H1 (cell line): ENCODE measurements at regions not wholly inside any gene's neighbourhood (a gene's known extent, or its start where the extent isn't known, plus 50 kb on each side); places are given as distances from the start of the nearest gene placed in this dataset.

ENCODE experiments used
- CTCF ChIA-PET: fragments of 300-600 bp; sonication (Branson Sonifier 250); formaldehyde crosslinking; loops from one replicate; lab custom pipeline; 2021; ENCODE audit not compliant: partially characterized antibody; lab: Charles Lee
- POLR2A ChIA-PET: fragments of 300-600 bp; sonication (Branson Sonifier 250); formaldehyde crosslinking; loops from one replicate; lab custom pipeline; 2021; ENCODE audit warnings: inconsistent platforms; ENCODE audit not compliant: partially characterized antibody; lab: Charles Lee
- DNase-seq, 2 experiments: peaks; one replicate each; pipeline versions ENCODE4 v3.0.0 to v3.0.0-alpha.2; 2010 to 2022; ENCODE audit warnings: low spot score in 2 of 2, low read depth in 1 of 2, mixed read lengths in 1 of 2
- FAIRE-seq: peaks from 2 replicates; lab custom pipeline; 2011; peaks lifted over from hg19 to GRCh38; lab: Jason Lieb, UNC
- H2AFZ ChIP-seq: 2 replicates; pipeline ENCODE4 v1.8.1; 2012; ENCODE audit warnings: low read length, inconsistent platforms
- H2AK5ac ChIP-seq: 2 replicates; pipeline ENCODE4 v1.6.1; 2013; ENCODE audit warnings: low read depth, low read length
- H2BK120ac ChIP-seq: replicated peaks from 2 replicates; pipeline ENCODE3; 2013; ENCODE audit warnings: low read depth, low read length, inconsistent platforms
- H2BK12ac ChIP-seq: 2 replicates; pipeline ENCODE4 v1.6.1; 2013; ENCODE audit warnings: low read depth, low read length
- H2BK15ac ChIP-seq: 2 replicates; pipeline ENCODE4 v1.6.1; 2013; ENCODE audit warnings: low read length
- H2BK20ac ChIP-seq: 2 replicates; pipeline ENCODE4 v1.6.1; 2013; ENCODE audit warnings: low read length
- H2BK5ac ChIP-seq: 2 replicates; pipeline ENCODE4 v1.6.1; 2013; ENCODE audit warnings: low read depth, low read length
- H3K14ac ChIP-seq: 2 replicates; pipeline ENCODE4 v1.6.1; 2013; ENCODE audit warnings: inconsistent platforms; ENCODE audit not compliant: insufficient read length
- H3K18ac ChIP-seq: 2 replicates; pipeline ENCODE4 v1.6.1; 2013; ENCODE audit warnings: low read length; ENCODE audit errors: extremely low read depth
- H3K23ac ChIP-seq: 2 replicates; pipeline ENCODE4 v1.6.1; 2013; ENCODE audit warnings: inconsistent platforms; ENCODE audit not compliant: insufficient read length
- H3K23me2 ChIP-seq: 2 replicates; pipeline ENCODE4 v1.6.1; 2013; ENCODE audit warnings: low read depth, low read length
- H3K27ac ChIP-seq: 2 replicates; pipeline ENCODE4 v1.6.1; 2011; ENCODE audit warnings: low read depth, low read length, inconsistent platforms
- H3K27me3 ChIP-seq, 4 experiments: replicated peaks in 1 of 4; 1 replicate in 1 of 4; 2 replicates in 3 of 4; pipeline versions ENCODE4 v1.6.1 to v1.8.1; 2011 to 2013; ENCODE audit warnings: low read length in 3 of 4, mild to moderate bottlenecking in 3 of 4, inconsistent platforms in 2 of 4, mixed read lengths in 2 of 4, moderate library complexity in 1 of 4; ENCODE audit not compliant: control insufficient read depth in 3 of 4, insufficient read depth in 3 of 4; ENCODE audit errors: extremely low read depth in 1 of 4
- H3K36me3 ChIP-seq, 4 experiments: 2 replicates each; pipeline versions ENCODE4 v1.6.1 to v1.8.1; 2011 to 2013; ENCODE audit warnings: mild to moderate bottlenecking in 4 of 4, low read length in 3 of 4, moderate library complexity in 2 of 4, control low read depth in 1 of 4, inconsistent platforms in 1 of 4; ENCODE audit not compliant: insufficient read depth in 4 of 4, control insufficient read depth in 2 of 4
- H3K4ac ChIP-seq: replicated peaks from 2 replicates; pipeline ENCODE3; 2013; ENCODE audit warnings: low read length, low read depth, mixed read lengths, inconsistent platforms; ENCODE audit not compliant: insufficient read length
- H3K4me1 ChIP-seq, 4 experiments: replicated peaks in 1 of 4; 1 replicate in 1 of 4; 2 replicates in 3 of 4; pipeline versions ENCODE4 v1.6.1 to v1.8.1; 2011 to 2013; ENCODE audit warnings: low read length in 3 of 4, inconsistent platforms in 2 of 4, mixed read lengths in 1 of 4; ENCODE audit not compliant: insufficient read depth in 4 of 4, control insufficient read depth in 3 of 4
- H3K4me2 ChIP-seq, 2 experiments: 2 replicates each; pipeline versions ENCODE4 v1.6.1 to v1.8.1; 2011 to 2013; ENCODE audit warnings: low read depth in 2 of 2, low read length in 2 of 2, control low read depth in 1 of 2, inconsistent platforms in 1 of 2, mild to moderate bottlenecking in 1 of 2; ENCODE audit not compliant: insufficient read depth in 1 of 2
- H3K4me3 ChIP-seq, 4 experiments: fragments of 200-600, 300-600 bp in 1 of 4; sonication (generic), shearing (Covaris generic), sonication (Bioruptor Twin) in 1 of 4; 2 replicates each; pipeline versions ENCODE4 v1.5.1 to v1.8.1; 2011 to 2016; ENCODE audit warnings: low read length in 4 of 4, low read depth in 3 of 4, control low read depth in 2 of 4, inconsistent platforms in 2 of 4, mild to moderate bottlenecking in 2 of 4, mixed read lengths in 1 of 4, moderate library complexity in 1 of 4; ENCODE audit not compliant: insufficient read depth in 2 of 4; ENCODE audit errors: extremely low read depth in 1 of 4
- H3K56ac ChIP-seq: replicated peaks from 2 replicates; pipeline ENCODE3; 2013; ENCODE audit warnings: low read depth, mild to moderate bottlenecking, mixed read lengths, low read length, inconsistent platforms; ENCODE audit not compliant: insufficient read length
- H3K79me1 ChIP-seq: 2 replicates; pipeline ENCODE4 v1.6.1; 2013; ENCODE audit warnings: low read depth, low read length, control low read depth
- H3K79me2 ChIP-seq, 2 experiments: 2 replicates each; pipeline versions ENCODE4 v1.6.1 to v1.8.1; 2012 to 2013; ENCODE audit warnings: low read length in 2 of 2, mild to moderate bottlenecking in 2 of 2, inconsistent platforms in 1 of 2; ENCODE audit not compliant: insufficient read depth in 2 of 2, control insufficient read depth in 1 of 2
- H3K9ac ChIP-seq, 4 experiments: replicated peaks in 1 of 4; 1 replicate in 1 of 4; 2 replicates in 3 of 4; pipeline versions ENCODE4 v1.6.1 to v1.8.1; 2011 to 2013; ENCODE audit warnings: low read depth in 3 of 4, low read length in 3 of 4, control low read depth in 2 of 4, mild to moderate bottlenecking in 2 of 4, moderate library complexity in 2 of 4, inconsistent platforms in 1 of 4; ENCODE audit errors: extremely low read depth in 1 of 4
- H3K9me3 ChIP-seq, 2 experiments: 2 replicates each; pipeline versions ENCODE4 v1.6.1 to v1.8.1; 2012 to 2013; ENCODE audit warnings: mild to moderate bottlenecking in 2 of 2, moderate library complexity in 2 of 2, control low read depth in 1 of 2, inconsistent platforms in 1 of 2, low read depth in 1 of 2, low read length in 1 of 2, mixed read lengths in 1 of 2; ENCODE audit not compliant: insufficient read depth in 2 of 2
- H4K20me1 ChIP-seq, 2 experiments: replicated peaks in 1 of 2; 2 replicates each; pipeline versions ENCODE3 to v1.8.1; 2011 to 2013; ENCODE audit warnings: inconsistent platforms in 2 of 2, low read length in 2 of 2, mild to moderate bottlenecking in 1 of 2; ENCODE audit not compliant: insufficient read depth in 2 of 2, control insufficient read depth in 1 of 2
- H4K5ac ChIP-seq: 2 replicates; pipeline ENCODE4 v1.6.1; 2013; ENCODE audit warnings: low read length, low read depth, mixed read lengths, inconsistent platforms; ENCODE audit not compliant: insufficient read length
- H4K8ac ChIP-seq: 2 replicates; pipeline ENCODE4 v1.8.0; 2013; ENCODE audit warnings: mild to moderate bottlenecking, moderate library complexity, low read length, inconsistent platforms; ENCODE audit not compliant: insufficient read depth; ENCODE audit errors: extremely low read depth
- H4K91ac ChIP-seq: replicated peaks from 2 replicates; pipeline ENCODE3; 2013; ENCODE audit warnings: low read length, mixed read lengths, inconsistent platforms; ENCODE audit not compliant: insufficient read length
- CHD2 ChIP-seq: IDR thresholded peaks from 2 replicates; pipeline ENCODE4 v1.6.1; 2012; ENCODE audit warnings: low read length, improper control_type of control experiment
- EP300 ChIP-seq, 2 experiments: IDR thresholded peaks; 1 replicate in 1 of 2; 2 replicates in 1 of 2; pipeline ENCODE4 v1.6.1; 2011 to 2012; ENCODE audit warnings: low read depth in 2 of 2, low read length in 2 of 2, mild to moderate bottlenecking in 2 of 2, borderline replicate concordance in 1 of 2, inconsistent platforms in 1 of 2, moderate library complexity in 1 of 2
- EZH2 ChIP-seq: fragments of 200-600 bp; sonication (generic); IDR thresholded peaks from 2 replicates; pipeline ENCODE4 v1.7.1; 2012; ENCODE audit warnings: low read depth, mild to moderate bottlenecking, moderate library complexity, low read length, inconsistent platforms; ENCODE audit not compliant: severe bottlenecking
- PHF8 ChIP-seq: fragments of 200-600 bp; sonication (generic); conservative IDR thresholded peaks from 2 replicates; pipeline ENCODE4 v1.7.1; 2012; ENCODE audit warnings: low read depth, mild to moderate bottlenecking, inconsistent platforms, low read length, moderate library complexity
- SAP30 ChIP-seq: fragments of 300-600 bp; sonication (generic); IDR thresholded peaks from 2 replicates; pipeline ENCODE4 v1.7.1; 2012; ENCODE audit warnings: low read length, moderate library complexity, mild to moderate bottlenecking, inconsistent platforms; ENCODE audit not compliant: insufficient read depth, insufficient replicate concordance
- SIN3A ChIP-seq, 2 experiments: IDR thresholded peaks in 1 of 2; conservative IDR thresholded peaks in 1 of 2; 2 replicates each; pipeline ENCODE4 v1.6.1; 2011 to 2012; ENCODE audit warnings: low read length in 2 of 2, improper control_type of control experiment in 1 of 2, low read depth in 1 of 2, mild to moderate bottlenecking in 1 of 2
- SP1 ChIP-seq: IDR thresholded peaks from 2 replicates; pipeline ENCODE4 v1.6.1; 2011; ENCODE audit warnings: low read depth, low read length
- SP4 ChIP-seq: IDR thresholded peaks from 2 replicates; pipeline ENCODE4 v1.6.1; 2012; ENCODE audit warnings: low read length, inconsistent platforms
- SRF ChIP-seq: IDR thresholded peaks from 2 replicates; pipeline ENCODE4 v1.6.1; 2011; ENCODE audit warnings: mild to moderate bottlenecking, low read depth, low read length, moderate library complexity
- TBP ChIP-seq: IDR thresholded peaks from 2 replicates; pipeline ENCODE4 v1.6.1; 2011; ENCODE audit warnings: low read depth, low read length, improper control_type of control experiment
- WGBS, 2 experiments: shearing (Covaris generic) in 1 of 2; methylation state at CpG; one replicate each; pipeline versions ENCODE4 v1.1.6 to v1.1.7; 2013 to 2015; ENCODE audit warnings: low lambda C conversion rate in 2 of 2, mixed read lengths in 2 of 2, inconsistent platforms in 1 of 2, low coverage in 1 of 2, missing lambda C conversion rate in 1 of 2; ENCODE audit not compliant: insufficient replicate concordance in 2 of 2, insufficient coverage in 1 of 2, insufficient read length in 1 of 2; ENCODE audit errors: extremely low coverage in 1 of 2, missing lambda C conversion rate in 1 of 2; 5-methylcytosine and 5-hydroxymethylcytosine counted together
- TF ChIP-seq, protein P1 (sequence below): IDR thresholded peaks from 2 replicates; pipeline ENCODE4 v1.6.1; 2011; ENCODE audit warnings: low read depth, mild to moderate bottlenecking, low read length; ENCODE audit not compliant: insufficient read depth
- TF ChIP-seq, protein P2 (sequence below): IDR thresholded peaks from 2 replicates; pipeline ENCODE4 v1.6.1; 2012; ENCODE audit warnings: low read length, inconsistent platforms

DNA sequence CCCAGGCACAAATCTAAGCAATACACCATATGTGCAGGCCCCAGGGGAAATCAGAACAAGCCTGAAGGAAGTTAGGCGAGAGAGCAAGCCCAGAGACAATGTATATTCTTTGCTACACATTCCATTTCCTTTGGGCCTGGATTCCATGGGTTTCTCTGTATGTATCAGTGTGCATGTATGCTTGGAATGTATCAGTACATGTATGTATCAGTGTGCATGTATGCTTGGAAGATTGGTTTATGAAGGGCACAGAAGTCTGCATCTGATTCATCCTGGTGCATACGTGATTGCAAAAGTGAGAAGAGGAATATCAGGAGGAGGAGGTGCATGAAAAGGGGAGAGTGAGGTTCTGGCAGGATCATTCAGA is 232.6 kb upstream of the ANKRD55 start:
- no peak overlapping the region for H4K91ac ChIP-seq
- H3K36me3 ChIP-seq: no peaks in the 10 kb centered on the region
- H2BK15ac ChIP-seq: no peak overlapping the region
- H3K79me1 ChIP-seq: no peaks in the 10 kb centered on the region
- no peaks in the 10 kb centered on the region for H3K9me3 ChIP-seq
- no peak overlapping the region for H3K4ac ChIP-seq
- no peak overlapping the region for H4K5ac ChIP-seq
- no peaks in the 10 kb centered on the region for H4K20me1 ChIP-seq
- POLR2A ChIA-PET: interaction anchor here (1.0 kb wide), 1 partner anchor 444 kb away, joined by 3 read pairs; no protein-coding TSS in a partner anchor
- H3K4me3 ChIP-seq: no peak overlapping the region
- no peak overlapping the region for H3K56ac ChIP-seq
- FAIRE-seq (no peak), DNase-seq (no peak)
- H3K27ac ChIP-seq: no peak overlapping the region
- CTCF ChIA-PET: no interaction called here
- H3K18ac ChIP-seq: no peak overlapping the region
- no peak overlapping the region for H2BK12ac ChIP-seq
- no peak overlapping the region for H3K23ac ChIP-seq
- H3K14ac ChIP-seq: no peak overlapping the region
- no peak overlapping the region for H2BK20ac ChIP-seq
- H3K4me2 ChIP-seq: no peak overlapping the region
- peaks cover 2 to 13% (median 6%) of the 10 kb centered on the region in 4 experiments; a peak in 5 of 7 replicates for H3K4me1 ChIP-seq
- H3K79me2 ChIP-seq: no peaks in the 10 kb centered on the region
- 81% methylated on average over 2 of the region's 2 CpGs; no CpG with 5 or more reads in 1 of the 2 experiments for WGBS, 2 experiments
- H3K9ac ChIP-seq: no peak overlapping the region
- no peak overlapping the region for H4K8ac ChIP-seq
- no peak overlapping the region for H2AK5ac ChIP-seq
- no peak overlapping the region for H2AFZ ChIP-seq
- H2BK120ac ChIP-seq: no peak overlapping the region
- no peaks in the 10 kb centered on the region for H3K23me2 ChIP-seq
- no peak overlapping the region for H2BK5ac ChIP-seq
- no peaks in the 10 kb centered on the region for H3K27me3 ChIP-seq
- TF ChIP-seq CHD2 (no peak), EP300 (IDR thresholded peaks at IDR 0.05; ENCODE audit: borderline replicate concordance in 1 of 2, low read depth in 2 of 2, low read length in 2 of 2) (no peak), PHF8 (no peak), SAP30 (no peak), SIN3A (conservative IDR thresholded peaks at IDR 0.05 in 1 of 2, IDR thresholded peaks at IDR 0.05 in 1 of 2; ENCODE audit: low read depth in 1 of 2, low read length in 2 of 2) (no peak), EZH2 (no peak), SP4 (no peak), SRF (no peak), TBP (no peak), SP1 (no peak)
- TF ChIP-seq, protein P1, sequence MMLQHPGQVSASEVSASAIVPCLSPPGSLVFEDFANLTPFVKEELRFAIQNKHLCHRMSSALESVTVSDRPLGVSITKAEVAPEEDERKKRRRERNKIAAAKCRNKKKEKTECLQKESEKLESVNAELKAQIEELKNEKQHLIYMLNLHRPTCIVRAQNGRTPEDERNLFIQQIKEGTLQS: no peak
- TF ChIP-seq, protein P2, sequence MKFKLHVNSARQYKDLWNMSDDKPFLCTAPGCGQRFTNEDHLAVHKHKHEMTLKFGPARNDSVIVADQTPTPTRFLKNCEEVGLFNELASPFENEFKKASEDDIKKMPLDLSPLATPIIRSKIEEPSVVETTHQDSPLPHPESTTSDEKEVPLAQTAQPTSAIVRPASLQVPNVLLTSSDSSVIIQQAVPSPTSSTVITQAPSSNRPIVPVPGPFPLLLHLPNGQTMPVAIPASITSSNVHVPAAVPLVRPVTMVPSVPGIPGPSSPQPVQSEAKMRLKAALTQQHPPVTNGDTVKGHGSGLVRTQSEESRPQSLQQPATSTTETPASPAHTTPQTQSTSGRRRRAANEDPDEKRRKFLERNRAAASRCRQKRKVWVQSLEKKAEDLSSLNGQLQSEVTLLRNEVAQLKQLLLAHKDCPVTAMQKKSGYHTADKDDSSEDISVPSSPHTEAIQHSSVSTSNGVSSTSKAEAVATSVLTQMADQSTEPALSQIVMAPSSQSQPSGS: no peak
